ENCODE measurements at regions not wholly inside any gene's neighbourhood (a gene's known extent, or its start where the extent isn't known, plus 50 kb on each side); places are given as distances from the start of the nearest gene placed in this dataset.
"Not testable (repeated sequence)": the region's sequence is repeated elsewhere in the genome, so short reads cannot be mapped to it uniquely, and the experiment has no call there.

GRCh38 chr5:67578011-67578410, 381.4 kb upstream of the CD180 start:
- DNase-seq (ENCODE audit: low read depth in 2 of 2): no peak

- peak; percentile 31 to 39 for DNase-seq (ENCODE audit: low read depth in 2 of 2)
These were observed 380.8 kb upstream of the CD180 start for GRCh38 chr5:67577424-67577823.

- no peak for DNase-seq (ENCODE audit: low read depth in 2 of 2)
These were observed 379.5 kb upstream of the CD180 start for GRCh38 chr5:67576112-67576511.

GRCh38 chr5:67575087-67575486, 378.5 kb upstream of the CD180 start:
- DNase-seq (ENCODE audit: low read depth in 2 of 2): no peak

GRCh38 chr5:67561151-67561932, 364.7 kb upstream of the CD180 start:
- DNase-seq (ENCODE audit: low read depth in 2 of 2): no peak

GRCh38 chr5:67552773-67553172, 356.2 kb upstream of the CD180 start:
- no peak for DNase-seq (ENCODE audit: low read depth in 2 of 2)

GRCh38 chr5:67549947-67550346, 353.3 kb upstream of the CD180 start:
- DNase-seq (ENCODE audit: low read depth in 2 of 2): no peak

- DNase-seq (ENCODE audit: low read depth in 2 of 2): no peak
These were observed 352.7 kb upstream of the CD180 start for GRCh38 chr5:67549296-67549618.

- no peak for DNase-seq (ENCODE audit: low read depth in 2 of 2)
These were observed 352.1 kb upstream of the CD180 start for GRCh38 chr5:67548520-67549295.

GRCh38 chr5:67547682-67548081, 351.1 kb upstream of the CD180 start:
- no peak for DNase-seq (ENCODE audit: low read depth in 2 of 2)

GRCh38 chr5:67544942-67545341, 348.3 kb upstream of the CD180 start:
- DNase-seq (ENCODE audit: low read depth in 2 of 2): not testable (repeated sequence)

- DNase-seq (ENCODE audit: low read depth in 2 of 2): peak in 1 of 2 experiments; percentile 13
These were observed 347.2 kb upstream of the CD180 start for GRCh38 chr5:67543720-67544270.

GRCh38 chr5:67542479-67542878, 345.9 kb upstream of the CD180 start:
- no peak for DNase-seq (ENCODE audit: low read depth in 2 of 2)

GRCh38 chr5:67541875-67542274, 345.3 kb upstream of the CD180 start:
- no peak for DNase-seq (ENCODE audit: low read depth in 2 of 2)

GRCh38 chr5:67538855-67539506, 342.4 kb upstream of the CD180 start:
- no peak for DNase-seq (ENCODE audit: low read depth in 2 of 2)

GRCh38 chr5:67537439-67538148, 341.0 kb upstream of the CD180 start:
- DNase-seq (ENCODE audit: low read depth in 2 of 2): no peak

GRCh38 chr5:67536866-67537265, 340.3 kb upstream of the CD180 start:
- no peak for DNase-seq (ENCODE audit: low read depth in 2 of 2)

- no peak for DNase-seq (ENCODE audit: low read depth in 2 of 2)
These were observed 334.1 kb upstream of the CD180 start for GRCh38 chr5:67530609-67531255.

GRCh38 chr5:67528953-67529352, 332.4 kb upstream of the CD180 start:
- DNase-seq (ENCODE audit: low read depth in 2 of 2): no peak

- DNase-seq (ENCODE audit: low read depth in 2 of 2): no peak
These were observed 330.2 kb upstream of the CD180 start for GRCh38 chr5:67526793-67527192.

GRCh38 chr5:67520161-67520908, 323.7 kb upstream of the CD180 start:
- DNase-seq (ENCODE audit: low read depth in 2 of 2): no peak

Measured in fibroblast of skin of left quadriceps (primary cell).